GM18951 (cell line): ENCODE measurements at regions not wholly inside any gene's neighbourhood (a gene's known extent, or its start where the extent isn't known, plus 50 kb on each side); places are given as distances from the start of the nearest gene placed in this dataset.

Experiments
- POLR2A ChIP-seq: IDR thresholded peaks from 4 replicates; pipeline ENCODE4 v1.6.1; 2011; ENCODE audit warnings: mild to moderate bottlenecking; ENCODE audit not compliant: insufficient read length, insufficient read depth; ENCODE audit errors: extremely low read depth
- in situ Hi-C: fragments of 300-500 bp; cut with MboI; formaldehyde crosslinking; loops from one replicate; pipeline ENCODE4 v1.12.0; 2022; ENCODE audit warnings: low sequenced_read_pairs, mixed read lengths, inconsistent platforms; ENCODE audit not compliant: unreplicated experiment

DNA sequence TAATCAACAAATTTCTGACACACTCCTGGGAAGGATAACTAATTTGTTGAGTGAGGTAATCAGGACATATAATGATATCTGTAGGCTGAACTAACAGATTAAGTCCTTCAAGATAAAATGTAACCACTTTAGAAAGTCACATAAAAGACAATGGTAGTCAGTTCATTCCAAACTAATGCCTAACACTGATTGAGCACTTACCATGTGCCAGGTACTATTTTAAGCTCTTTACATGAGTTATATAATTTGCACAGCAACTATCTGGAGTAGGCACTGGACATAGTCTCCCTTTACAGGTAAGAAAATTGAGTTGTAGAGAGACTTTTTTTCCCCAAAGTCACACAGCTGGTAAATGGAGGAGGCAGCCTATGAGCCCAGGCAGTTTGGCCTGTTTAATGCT lies 211.2 kb upstream of the CFAP20DC start:
- in situ Hi-C loops, result no loop called here
- no peak for TF ChIP-seq POLR2A

DNA sequence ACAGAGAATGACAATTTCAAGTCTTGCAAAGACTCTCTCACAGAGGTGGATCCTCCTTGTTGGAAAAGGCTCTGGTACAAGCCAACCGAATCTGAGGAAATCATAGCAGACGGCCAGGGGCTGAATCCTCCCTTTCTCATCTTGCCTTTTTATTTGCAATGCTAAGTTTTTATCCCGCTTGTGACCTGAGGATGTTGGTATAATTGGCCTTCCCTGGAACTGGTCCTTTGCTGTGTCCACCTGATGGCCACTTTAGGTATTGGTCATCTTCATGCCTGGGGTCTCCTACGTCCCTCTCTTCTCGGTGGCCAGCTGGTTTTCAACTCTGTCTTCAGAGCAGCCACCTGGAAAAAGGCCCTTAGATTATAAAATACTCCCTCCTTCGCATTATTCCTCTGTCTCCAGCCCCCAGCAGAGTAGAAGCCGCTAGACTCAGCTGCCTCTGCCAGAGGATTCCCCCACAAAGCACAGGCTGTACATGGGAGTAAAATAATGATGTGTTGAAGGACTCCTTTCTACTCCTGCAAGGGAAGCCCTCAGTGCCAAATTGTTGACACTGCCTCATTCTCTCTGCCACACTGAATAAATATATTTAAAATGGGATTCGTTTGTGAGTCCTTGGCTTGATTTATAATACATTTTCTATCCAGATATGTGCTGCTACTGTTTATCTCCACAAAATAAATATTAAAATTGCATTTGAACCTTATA lies 208.9 kb upstream of the CFAP20DC start:
- TF ChIP-seq POLR2A, result no peak
- in situ Hi-C loops, result no loop called here

DNA sequence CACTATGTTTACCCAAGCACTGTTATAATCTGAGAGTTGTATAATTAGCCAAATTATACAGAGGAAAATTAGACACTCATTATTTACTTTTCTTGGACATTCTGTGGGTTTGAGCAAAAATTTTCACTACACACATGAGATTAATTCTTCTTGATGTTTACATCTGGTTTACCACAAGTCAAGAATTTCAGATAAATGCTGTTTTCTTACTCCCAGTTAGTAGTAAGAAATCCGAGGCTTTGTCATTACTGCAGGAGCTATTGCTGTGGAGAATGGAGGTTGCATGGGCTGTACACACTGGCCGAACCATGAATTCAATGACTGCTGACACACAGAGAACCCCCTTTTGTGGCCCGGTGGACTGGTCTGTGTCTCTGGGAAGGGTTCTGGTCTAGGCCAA lies 207.7 kb upstream of the CFAP20DC start:
- no peak for TF ChIP-seq POLR2A
- in situ Hi-C loops, result no loop called here

DNA sequence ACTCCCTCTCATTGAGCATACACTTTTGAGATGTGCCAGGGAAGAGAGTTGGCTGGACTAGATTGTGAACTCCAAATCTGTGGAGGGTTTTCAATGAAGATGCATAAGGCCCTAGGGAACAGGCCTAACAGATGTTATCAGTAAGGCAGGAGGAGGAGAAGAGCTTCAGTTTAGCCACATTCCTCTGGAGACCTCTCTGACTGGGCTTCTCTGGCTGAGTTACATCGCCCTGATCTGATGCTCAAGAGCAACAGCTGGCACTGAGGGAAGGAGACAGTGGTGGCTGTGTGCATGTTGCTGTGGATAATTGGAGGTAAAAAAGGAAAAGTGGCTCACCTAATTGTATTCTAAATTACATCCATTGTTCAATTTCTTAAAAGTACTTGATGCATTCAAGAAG lies 206.4 kb upstream of the CFAP20DC start:
- in situ Hi-C loops, result no loop called here
- no peak for TF ChIP-seq POLR2A

DNA sequence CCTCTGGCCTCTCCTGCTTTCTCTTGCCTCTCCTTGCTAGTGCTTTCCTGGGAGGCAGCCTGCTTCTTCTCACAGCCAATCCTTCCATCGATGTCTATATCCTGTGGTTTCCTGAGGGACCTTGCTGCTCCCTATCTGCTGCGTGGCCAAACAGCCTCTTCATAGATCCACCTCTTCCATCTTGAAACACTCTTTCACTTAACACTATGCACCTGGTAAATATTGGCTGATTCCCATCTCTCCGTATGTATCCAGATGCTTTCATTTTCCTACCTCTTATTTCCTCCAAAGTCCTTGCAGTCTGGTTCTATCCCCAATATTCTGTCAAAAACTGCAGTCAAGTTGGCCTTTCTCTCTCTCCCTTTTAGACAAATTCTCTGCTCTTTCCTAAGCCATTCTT lies 205.2 kb upstream of the CFAP20DC start:
- in situ Hi-C loops, result no loop called here
- TF ChIP-seq POLR2A, result no peak

DNA sequence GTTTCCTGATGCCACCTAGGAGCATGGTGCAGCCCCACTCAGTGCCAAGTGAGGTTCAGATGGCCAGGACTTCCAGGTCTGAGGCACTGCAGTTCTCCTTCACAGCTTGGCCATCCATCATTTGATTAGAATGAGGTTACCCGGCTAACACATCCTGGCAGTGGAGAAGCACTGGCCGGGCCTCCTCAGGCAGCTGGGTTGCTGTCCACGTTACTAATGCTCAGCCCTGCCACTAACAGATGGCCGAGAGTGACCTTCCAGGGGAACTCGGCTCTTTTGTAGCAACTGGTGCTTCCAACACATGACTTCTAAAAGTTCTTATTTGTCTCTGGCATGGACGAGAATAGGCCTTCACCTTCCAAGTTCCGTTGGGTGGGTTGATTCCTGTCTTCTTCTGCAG lies 204.6 kb upstream of the CFAP20DC start:
- no peak for TF ChIP-seq POLR2A
- in situ Hi-C loops, result no loop called here

DNA sequence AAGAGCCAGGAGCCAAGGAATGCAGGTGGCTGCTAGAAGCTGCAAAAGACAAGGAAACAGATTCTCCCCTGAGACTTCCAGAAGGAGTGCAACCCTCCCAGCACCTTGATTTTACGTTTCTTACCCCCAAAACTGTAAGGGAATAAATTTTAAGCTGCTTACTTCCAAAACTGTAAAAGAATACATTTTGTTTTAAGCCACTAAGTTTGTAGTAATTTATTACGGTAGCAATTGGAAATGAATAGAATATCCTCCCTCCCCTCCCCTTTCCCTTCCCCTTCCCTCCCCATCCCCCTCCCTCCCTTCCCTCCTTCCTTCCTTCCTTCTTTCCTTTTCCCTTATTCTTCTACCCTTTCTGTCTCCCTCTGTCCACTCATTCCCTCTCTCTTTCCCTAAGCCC lies 203.7 kb upstream of the CFAP20DC start:
- no peak for TF ChIP-seq POLR2A
- in situ Hi-C loops, result no loop called here

DNA sequence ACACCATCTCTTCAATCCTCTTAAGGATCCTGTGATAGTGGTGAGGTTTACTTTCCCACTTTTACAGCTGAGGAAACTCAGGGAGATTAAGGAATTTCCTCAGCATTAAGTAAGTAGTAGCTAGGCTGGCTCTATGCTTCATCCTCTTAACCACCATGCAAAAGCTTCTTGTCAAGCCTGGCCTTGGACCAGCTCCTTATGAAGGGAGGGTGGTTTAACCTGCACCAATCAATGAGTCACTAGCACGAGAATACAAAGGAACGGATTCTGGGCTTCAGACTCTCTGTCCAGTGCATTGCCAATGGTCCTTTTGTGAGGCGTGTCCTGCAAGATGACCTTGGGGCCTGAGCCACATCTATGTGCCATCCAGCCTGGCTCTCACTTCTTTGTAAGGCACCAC lies 202.0 kb upstream of the CFAP20DC start:
- no peak for TF ChIP-seq POLR2A
- in situ Hi-C loops, result no loop called here

DNA sequence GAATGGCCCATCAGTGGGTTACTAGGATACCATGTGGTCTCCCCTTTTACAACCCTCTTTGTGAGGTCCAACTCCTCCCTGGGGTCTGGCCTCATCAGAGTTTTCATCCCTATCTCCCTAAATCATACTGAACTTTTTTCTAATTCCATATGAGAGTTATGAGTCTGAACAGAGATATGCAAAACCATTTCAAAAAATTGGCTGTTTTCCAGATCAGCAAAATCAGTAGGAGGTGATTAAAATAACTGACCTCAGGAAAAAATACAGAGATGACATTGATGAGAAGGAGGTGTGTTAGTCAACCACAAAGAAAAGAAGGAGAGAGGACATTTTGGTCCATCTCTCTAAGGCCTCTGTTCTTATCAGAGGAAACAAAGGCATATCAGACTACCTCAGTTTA lies 200.8 kb upstream of the CFAP20DC start:
- no peak for TF ChIP-seq POLR2A
- in situ Hi-C loops, result no loop called here

DNA sequence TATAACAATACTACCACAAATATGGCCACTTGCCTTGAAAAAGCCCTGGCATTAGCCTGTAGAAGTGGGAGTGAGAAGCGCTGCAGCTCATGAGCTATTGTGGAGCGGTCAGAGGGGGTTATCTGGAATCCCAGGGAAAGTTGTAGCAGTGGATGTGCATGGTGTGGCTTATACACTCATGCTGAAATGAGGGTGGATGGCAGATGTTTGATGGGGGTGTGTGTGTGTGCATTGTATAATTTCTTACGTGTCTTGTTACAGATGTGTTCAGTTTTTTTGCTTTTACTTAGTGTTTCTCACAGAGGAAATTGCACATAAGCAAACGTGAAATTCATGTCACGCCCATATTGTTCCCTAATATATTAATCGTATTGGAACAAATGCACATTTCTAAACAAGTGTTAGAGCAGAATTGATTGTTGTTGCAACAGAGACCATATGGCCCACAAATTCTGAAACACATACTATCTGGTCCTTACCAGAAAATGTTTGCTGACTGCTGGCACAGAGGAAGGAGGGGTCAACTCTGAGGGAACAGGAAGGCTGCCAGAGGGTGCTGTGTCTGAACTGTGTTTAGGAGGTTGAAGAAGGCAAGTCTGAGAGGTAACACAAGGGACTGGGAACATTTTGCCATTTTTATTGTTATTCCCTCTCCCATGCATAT lies 200.0 kb upstream of the CFAP20DC start:
- TF ChIP-seq POLR2A, result no peak
- in situ Hi-C loops, result no loop called here

DNA sequence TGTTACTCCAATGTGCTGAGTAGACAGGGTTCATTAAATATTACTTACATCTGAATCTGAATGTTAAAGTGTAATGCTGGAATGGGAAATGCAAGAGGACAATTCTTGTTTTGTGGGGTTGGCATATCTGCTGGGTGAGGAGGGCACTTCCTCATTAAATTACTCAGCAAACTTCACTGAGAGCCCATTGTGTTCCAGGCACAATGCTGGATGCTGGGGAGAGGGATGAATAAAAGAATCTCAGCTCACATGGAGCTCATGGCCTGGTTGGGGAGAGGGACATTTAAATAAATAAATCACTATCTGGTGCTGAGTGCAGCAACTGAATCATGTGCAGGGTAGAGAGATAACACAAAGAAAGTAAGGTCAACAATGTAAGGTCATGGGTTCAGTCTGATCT lies 199.2 kb upstream of the CFAP20DC start:
- no peak for TF ChIP-seq POLR2A

DNA sequence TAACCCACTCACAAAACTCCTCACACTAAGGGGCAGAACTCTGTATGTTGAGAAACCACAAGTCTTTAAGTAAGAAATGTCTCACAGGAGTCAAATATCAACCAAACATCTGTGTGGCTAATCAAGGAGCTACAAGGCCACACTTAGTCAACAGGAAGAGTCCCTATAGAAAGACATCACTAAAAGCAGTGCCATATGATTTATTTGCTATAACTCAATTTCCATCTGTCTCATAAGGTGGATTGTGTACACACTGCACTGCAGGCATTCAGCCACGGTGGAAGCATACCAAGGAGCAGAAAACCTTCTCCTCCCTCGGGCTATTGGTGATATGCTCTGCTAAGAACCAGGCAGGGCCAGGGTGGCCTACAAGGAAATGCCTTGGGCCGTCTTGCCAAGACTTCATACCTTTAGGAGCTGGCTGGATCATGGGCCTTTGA lies 197.6 kb upstream of the CFAP20DC start:
- no peak for TF ChIP-seq POLR2A
- in situ Hi-C loops, result no loop called here

More for the DNA sequence above, 199.2 kb upstream of the CFAP20DC start:
- in situ Hi-C loops, result no loop called here

DNA sequence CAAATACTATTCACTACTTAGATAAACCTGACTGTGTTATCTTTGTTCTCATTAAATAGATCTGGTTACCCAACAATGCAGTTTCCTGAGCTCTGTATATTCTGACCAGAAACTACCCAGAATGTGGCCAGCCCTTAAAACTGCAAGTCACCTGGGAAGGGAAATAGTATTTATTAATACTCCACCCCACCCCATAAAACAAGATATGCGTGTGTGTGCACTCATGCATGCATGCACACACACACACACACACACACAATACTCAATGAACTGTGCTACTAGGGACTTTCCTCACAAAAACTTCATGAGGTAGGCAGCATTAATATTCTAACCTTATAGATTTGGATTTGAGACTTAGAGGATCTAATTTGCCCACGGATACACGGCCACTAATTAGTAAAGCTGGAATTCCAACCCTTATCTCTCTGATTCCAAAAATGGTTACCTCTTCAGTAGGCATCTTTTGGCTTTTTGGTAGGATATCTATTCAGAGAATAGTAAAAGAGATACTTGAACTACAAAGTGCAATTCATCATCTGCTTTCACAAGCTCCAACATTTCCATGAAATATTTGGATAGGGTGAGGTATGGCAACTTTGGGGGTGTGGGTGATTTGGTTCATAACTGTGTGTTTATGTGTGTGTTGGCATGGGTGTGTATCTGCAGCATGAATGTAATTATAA lies 197.0 kb upstream of the CFAP20DC start:
- no peak for TF ChIP-seq POLR2A
- in situ Hi-C loops, result no loop called here
